NCI-H2107 treated with DMSO at 0.1 percent for 48 hours (cell line): ENCODE measurements at regions not wholly inside any gene's neighbourhood (a gene's known extent, or its start where the extent isn't known, plus 50 kb on each side); places are given as distances from the start of the nearest gene placed in this dataset.

ENCODE experiments used
- DNase-seq: peaks from one replicate; lab custom pipeline; 2025; ENCODE audit not compliant: unreplicated experiment; lab: John Stamatoyannopoulos, UW

DNA sequence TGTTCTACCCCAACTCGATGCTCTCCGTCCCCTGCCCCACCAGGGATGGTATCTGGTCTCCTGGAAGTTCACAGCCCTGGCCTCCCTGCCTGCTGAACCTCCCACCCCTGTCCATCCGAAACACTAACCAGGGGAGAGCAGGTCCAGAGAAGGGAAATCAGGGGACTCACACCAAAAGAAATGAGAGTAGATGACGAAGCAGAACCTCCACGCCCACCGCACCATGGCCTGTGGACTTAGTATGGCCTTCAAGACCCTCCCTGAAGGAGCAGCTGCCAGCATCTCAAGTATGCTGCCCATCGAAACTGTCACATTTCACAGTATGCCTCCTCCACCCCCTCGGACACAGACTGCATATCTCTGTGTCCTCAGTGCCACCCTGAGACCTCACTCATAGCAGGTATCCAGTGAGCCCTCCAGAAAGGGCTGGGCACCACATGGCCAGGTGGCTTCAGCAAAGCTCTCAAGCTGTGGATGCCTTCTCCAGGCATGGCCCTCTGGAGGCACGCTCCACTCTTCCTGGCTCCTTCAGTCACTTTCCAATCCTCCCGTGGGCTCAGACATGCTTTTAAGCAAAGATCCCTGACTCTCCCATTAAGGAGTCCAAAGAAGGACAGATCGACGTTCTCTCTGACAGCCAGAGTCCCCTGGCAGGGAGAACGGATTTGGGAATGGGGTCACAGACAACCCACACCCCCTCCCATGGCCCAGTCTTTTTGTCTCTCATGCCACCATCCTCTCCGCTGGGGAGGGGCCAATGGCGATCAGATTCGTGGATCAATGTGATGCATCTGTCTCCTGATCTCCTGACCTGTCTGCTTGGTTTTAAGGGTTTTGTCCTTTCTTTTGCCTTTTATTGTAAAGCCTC, 158.4 kb downstream of the ANKRD60 start:
- no peak for DNase-seq

DNA sequence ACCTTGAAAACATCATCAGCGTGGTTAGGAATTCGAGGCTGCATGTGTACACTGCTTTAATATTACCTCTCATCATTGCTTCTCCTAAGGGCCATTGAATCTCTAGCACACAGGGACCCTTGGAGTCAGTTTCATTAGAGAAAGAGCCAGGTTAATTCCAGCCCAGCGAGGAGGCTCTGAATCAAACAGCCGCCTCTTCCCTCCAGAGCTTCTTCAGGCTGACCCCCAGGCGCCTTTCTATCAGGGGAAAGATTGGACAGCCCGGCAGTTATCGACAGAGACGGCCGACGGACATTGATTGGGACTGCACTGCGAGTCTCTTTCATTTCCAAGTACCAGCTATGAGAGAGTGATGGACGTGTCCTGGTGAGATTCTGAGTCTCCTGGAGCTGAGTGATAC, 159.2 kb downstream of the ANKRD60 start:
- DNase-seq, result no peak

DNA sequence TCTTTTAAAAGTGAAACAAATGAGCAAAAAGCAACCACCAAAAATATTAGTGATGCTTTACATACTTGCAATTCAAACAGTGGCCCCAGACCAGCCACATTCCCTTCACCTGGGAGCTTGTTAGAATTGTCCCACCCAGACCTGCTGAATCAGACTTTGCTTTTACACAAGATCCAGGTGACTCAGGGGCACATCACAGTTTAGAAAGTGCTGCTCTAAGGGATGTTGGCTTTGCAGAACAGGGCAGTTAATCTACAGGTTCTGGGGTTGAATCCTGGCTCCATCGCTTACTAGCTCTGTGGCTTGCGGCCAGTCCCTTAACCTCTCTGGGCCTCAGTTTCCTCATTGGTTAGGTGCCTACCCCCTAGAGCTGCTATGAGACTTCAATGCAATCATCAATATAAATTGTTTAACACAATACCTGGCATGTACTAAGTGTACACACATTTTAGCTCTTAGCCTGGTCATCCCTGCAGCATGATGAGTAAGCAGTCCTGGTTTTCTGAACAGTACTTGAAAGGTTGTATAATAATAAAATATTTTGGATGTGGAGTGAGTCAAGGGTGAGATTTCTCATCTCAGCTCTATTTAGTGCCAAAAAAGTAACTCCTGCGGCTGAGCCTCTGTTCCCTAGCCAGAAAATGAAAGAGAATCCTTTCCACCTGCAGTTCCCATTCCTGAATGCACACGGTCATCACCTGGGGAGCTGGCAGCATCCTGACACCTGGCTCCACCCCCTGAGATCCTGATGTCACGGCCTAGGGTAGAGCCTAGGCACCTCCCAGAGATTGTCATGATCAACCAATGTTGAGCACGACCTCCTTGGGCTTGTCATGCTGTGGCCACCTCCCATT, 162.7 kb downstream of the ANKRD60 start:
- DNase-seq, result no peak

DNA sequence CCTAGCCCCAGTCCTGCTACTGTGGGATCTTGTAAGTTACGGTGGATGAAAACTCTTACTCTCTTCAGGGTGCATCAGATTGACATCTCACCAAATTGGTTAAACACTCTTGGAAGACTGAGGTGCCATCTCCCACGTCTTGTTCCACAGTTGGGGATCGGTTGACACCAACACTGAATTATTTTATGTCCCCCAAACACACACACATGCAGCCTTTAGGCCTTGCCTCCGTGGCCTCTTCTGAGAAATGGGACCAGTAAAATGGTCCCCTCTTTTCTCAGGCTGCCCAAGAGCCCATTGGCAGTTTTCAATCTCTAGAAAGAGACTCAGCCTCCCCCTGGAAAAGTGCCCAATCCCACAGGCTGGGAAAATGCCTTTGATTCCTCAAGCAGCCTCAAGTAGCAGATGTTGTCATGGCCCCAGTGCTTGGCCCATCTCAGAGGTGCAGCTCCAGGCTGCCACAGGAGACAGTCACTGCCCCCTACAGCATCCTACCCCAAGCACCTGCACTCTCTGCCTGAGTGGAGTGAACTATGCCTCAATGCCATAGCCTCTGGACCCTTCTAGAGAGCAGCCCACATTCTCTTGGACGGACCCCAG, 163.9 kb downstream of the ANKRD60 start:
- no peak for DNase-seq

DNA sequence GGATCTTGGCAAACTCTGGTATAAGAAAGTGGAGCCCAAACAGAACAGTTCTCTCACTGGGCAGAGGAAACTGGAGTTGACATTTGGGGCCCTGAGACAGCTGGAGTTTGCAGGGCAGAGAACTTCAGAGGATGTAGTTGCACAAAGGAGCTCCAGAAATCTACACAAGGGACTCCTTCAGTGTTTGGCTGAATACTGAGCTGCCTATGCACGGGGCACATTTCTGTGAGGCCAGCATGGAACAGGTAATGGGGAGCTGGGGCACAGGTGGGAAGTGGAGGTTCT, 169.3 kb downstream of the ANKRD60 start:
- no peak for DNase-seq

DNA sequence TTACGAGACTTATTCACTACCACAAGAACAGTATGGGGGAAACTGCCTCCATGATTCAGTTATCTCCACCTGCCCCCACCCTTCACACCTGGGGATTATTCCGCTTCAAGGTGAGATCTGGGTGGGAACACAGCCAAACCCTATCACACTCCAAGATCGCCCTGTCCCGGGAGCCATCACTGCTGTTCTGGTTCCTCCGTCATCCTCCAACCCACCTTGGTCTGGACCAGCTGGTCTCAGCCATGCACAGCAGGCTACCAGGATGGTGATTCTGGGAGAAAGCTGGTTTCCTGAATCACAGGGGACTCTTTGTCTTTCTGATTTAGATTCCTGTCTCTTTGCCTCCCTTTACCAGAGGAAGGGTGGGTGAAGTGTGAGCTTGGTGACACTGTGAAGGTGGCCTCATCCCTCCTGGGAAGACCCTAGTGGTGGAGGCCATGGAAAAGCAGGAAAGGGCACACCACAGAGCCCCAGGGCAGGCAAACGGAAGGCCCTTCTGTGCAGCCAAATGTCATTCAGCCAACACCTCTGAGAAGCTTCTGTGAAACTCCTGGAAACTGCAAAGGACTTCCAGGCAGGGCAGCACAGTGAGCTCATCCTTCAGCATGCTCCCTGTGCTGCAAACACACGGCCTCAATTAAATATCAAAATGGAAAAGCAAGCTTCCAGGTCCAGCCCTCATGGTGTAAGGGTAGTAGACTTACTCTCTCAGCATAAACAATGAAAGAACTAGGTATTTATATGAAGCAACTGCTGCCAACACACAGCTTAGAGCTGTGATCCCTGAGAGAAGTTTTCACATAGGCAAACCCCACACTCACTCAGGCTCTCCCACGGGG, 169.8 kb downstream of the ANKRD60 start:
- DNase-seq, result no peak

DNA sequence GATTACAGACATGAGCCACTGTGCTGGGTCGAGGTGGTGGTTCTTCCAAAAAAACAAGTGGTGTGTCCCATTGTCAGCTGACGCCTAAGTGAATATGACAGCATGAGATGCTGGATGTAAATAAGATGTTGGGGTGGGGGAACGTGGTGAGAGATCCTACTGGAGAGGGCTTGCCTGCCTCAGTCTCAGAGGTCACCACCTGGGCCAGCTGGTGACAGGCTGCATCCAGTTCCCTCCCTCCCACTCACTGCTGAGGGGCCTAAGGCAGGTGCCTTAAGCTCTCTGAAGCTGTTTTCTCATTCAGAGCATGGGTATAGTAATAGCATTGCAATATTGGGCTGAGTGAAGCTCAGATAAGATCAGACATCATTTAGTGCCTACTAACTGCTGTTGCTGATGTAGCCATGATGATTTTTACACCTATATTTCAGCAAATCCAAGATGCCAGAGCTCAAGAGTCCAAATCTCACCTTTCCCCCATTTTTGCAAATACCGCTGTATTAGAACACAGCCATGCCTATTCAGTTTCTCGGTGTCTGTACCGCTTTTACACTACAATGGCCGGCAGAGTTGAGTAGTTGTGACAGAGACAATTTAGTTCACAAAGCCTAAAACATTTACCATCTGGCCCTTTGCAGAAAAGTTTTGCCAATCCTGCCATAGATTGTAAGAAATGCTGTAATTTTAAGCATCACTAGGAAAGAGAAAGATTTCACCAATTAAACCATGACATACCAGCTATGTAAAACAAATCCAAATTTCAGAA, 171.3 kb downstream of the ANKRD60 start:
- no peak for DNase-seq

DNA sequence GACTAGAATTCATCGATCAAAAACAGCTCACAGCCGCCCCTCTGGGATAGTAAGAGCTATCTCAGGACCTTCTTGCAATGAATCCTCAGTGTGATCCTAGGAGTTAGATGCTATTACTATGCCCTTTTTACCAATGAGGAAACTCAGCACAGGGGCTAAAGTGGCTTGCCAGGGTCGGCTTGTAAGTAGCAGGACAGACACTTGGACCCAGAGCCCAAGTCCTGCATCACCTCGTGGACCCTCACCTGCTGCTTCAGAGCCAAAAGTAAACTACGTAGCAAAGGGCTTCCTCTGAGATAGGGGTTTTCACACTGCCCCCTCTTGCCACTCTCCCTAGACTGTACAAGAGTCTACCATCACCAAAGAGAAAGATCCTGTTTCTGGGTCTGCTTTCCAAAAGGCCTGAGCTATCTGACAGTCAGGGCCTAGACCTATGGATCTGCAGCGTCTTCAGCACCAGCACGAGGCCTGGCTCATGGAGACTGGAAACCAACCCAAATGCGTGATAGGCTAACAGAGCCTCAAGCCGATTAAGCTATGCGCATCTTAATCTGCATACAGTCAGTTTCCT, 172.3 kb downstream of the ANKRD60 start:
- DNase-seq, result no peak

DNA sequence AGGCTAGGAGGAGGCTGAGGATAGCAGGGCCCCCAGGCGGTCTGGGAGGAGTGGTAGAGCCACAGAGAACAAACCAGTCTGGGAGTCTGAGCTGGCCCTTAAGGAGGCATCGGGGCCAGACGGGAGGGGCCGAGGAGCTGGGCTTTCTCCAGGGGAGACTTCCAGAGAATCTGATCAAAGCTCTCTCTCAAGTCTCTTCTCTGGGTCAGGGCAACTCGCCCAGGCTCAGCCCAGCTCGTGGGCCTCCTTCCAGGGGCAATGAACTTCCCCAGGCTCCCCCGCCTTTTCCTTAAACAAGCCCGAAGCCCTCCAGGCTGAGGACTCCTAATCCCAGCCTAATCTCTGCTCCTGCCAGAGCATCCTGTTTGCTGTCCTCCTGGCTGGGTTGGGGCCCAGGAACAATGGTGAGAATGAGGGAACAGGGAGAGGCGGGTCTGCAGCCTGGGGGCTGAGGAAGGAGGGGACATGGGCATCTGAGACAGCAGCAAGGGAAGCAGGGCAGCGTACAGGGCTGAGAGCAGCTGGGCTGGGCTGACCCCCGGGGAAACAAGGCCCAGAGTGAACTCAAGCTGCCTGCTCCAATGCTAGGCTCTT, 173.6 kb downstream of the ANKRD60 start:
- DNase-seq, result no peak

DNA sequence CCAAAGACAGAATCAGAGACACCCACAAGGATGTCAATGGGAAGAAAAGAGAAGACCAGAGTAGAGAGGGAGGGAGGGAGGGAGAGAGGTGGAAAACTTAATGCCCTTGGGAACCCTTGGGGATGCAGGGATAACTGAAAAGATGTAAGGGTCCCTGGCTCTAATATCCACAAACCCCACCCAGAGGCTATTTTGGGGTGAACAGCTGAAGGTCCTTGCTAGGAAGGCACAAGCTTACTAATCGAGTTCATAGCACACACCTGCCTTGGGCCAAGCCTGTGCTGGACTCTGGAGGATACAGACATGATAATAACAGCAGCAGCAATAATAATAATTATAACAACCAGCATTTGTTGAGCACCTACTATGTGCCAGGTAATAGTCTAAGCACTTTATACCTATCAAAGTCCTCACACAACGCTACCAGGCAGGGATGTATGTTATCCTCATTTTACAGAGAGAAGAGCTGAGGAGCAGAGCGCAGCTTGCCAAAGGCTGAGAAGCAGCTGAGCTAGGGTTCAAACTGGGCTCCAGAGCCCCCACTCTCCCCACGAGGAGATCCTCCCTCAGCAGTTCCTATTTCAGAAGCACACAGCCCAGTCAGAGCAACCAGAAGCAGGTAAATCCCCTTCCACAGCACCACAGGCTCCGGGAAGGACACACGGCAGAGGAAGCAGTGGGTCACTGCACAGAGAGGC, 174.2 kb downstream of the ANKRD60 start:
- DNase-seq, result no peak

DNA sequence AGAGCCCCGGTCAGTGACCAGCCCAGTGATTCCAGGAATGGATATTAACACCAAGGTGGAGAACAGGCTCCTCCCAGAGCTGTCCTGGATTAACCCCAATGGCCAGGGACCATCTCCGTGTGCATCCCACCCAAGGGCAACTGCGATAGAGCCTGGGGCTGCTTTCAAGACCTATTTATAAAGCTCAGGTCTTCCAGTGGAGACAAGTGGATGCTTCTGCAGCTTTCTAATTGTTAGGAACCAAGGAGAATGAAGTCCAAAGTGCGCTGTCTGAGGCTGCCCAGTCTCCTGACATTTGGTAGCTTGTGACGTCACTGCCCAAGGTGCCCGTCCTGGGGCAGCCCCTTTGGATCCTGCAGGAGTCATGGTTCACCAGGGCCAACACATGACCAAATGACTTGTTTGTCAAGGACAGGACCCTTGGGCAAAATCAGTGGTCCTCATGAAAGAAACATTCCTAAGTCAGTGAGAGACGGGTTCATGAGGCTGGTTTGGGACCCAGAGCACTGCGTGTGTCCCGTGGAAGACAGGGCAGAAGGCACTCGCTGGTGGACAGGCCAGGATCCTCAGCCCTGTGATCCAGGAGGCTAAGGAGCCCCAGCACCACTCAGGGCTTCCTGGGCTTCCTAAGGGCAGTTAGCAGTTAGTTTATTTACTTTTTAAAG, 174.9 kb downstream of the ANKRD60 start:
- DNase-seq, result no peak

DNA sequence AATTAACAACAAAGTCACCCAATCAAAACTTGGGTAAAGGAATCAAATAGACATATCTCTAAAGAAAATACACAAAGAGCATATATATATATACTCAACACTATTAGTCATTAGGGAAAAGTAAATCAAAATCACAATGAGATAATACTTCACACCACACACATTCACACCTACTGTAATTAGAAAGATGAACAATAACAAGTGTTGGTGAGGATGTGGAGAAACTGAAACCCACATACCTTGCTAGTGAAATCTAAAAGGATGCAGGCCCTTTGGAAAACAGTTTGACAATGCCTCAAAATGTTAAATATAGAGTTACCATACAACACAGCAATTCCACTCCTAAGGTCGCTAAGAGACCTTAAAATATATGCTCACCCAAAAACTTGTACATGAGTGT, 177.1 kb downstream of the ANKRD60 start:
- no peak for DNase-seq

DNA sequence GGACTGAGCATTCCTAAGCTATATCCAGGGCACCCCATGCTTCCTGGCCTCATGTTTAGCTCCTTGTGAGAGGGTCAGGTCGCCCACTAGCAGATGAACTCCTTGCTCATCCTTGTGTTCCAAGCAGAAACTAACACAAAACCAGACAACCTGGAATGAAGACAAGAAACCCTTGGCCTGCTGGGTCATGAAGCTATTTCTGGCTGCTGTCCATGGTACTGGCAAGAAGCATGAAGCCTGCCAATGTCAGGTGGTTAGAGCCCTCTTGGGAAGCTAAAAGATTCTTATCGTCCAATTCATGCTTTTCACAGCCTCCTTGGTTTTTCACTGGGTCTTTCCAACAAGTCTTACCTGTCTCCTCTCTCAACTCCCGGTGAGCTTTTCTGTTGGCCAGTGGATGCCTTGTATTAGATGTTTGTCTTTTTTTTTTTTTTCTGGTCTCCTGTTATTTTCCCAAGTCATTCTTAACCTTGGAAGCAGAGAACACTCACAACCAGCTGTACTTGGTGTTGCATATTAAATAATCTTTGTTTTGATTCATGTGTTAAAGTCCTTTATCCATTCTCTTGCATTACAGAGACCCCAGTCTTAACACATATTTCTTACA, 180.3 kb downstream of the ANKRD60 start:
- no peak for DNase-seq

DNA sequence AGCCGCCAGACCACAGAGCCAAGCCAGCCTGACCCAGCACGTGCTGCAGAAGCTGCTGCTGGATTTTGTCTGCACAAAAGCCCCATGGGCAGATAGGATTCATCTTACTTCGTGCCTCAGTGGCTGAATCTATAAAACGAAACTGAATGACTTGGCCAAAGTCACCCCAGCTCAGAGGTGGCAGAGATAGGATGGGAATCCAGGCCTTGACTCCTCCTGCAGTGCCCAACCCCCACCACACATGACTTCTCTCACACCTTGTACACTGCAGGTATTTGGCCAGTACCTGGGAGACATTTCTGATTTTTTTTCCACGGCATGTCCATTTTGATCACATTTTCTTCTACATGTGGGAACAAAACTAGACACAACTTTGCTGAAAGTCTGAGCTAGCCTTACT, 182.1 kb downstream of the ANKRD60 start:
- DNase-seq, result no peak

DNA sequence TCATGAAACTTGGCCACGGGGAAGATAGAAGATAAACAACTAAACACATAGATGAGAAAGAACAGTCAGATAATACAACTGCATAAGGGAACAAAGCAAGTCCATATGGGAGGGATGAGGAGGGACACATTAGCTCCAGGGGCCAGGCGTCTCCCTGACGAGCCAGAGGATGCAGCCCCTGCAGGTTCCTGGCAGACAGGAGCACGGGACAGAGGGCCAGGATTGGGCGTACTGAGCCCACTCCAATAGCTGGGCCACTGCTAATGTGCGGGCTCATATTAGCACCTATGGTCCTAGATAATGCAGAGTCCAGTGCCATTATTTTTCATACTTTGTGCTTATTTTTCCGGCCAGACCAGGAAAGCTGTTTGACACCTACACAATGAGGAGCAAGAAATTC, 182.9 kb downstream of the ANKRD60 start:
- DNase-seq, result no peak

DNA sequence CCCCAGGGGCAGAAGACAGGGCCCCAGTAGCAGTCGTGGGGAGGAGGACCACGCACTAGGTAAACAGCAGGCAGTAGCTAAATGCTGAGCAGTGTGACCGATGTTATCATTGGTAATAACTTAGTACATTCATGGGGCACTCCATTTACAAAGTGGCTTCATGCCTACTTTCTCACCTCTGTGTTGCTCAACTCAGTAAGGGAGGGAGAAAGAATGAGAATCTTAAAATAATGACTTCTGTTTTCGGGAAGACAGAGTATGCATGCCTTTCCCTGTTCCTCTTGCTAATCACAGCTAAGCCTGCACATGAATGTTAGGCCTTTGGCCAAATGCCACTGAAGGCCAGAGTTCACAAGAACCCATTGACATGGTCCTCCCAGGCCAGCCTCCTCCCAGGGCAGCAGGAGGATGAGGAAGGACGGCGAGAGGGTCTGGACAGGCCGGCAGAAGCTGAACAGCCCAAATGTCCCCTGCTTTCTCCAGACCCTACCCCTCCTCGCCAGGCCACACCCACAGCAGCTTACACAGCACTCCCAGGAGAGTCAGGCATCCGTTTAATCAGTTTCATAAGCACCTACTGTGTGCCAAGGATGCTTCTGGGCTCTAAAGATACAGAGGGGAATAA, 183.4 kb downstream of the ANKRD60 start:
- DNase-seq, result no peak

DNA sequence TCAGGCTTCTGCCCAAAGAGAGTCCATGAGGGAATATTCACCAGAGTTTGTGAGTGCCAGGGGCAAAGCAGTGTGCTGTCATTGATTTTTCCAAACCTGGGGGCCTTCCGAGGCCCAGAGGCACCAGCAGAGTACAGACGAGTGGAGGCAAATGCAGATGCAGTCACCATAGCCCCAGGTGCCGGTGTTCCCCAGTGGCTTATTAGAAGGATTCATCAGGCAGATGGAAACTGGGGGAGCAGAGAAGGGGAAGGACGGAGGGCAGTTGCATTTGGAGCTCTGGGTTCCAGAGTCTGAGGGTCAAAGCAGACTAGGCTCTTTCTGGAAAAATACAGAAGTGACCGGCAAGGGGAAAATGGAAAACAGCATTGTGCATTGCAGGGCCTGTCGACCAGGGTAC, 184.2 kb downstream of the ANKRD60 start:
- DNase-seq, result no peak
